Naive thymus-derived CD4-positive, alpha-beta T cell (primary cell): ENCODE measurements at regions not wholly inside any gene's neighbourhood (a gene's known extent, or its start where the extent isn't known, plus 50 kb on each side); places are given as distances from the start of the nearest gene placed in this dataset.
"Not testable (repeated sequence)": the region's sequence is repeated elsewhere in the genome, so short reads cannot be mapped to it uniquely, and the experiment has no call there.

Experiments used
- ATAC-seq: fragments of 150-1000 bp; cut with Tn5 transposase; 2 replicates; pipeline ENCODE4 v1.10.0; 2021; ENCODE audit warnings: mild to moderate bottlenecking, moderate library complexity
- CTCF ChIA-PET: fragments of 350-600 bp; sonication (Branson Sonifier 250); formaldehyde crosslinking; loops from one replicate; lab custom pipeline; 2021; ENCODE audit warnings: antibody characterized with exemption; lab: Charles Lee
- POLR2A ChIA-PET: fragments of 350-600 bp; sonication (Branson Sonifier 250); formaldehyde crosslinking; loops from one replicate; lab custom pipeline; 2021; ENCODE audit warnings: antibody characterized with exemption, inconsistent platforms; lab: Charles Lee
- DNase-seq, 9 donors: peaks; one replicate each; pipeline versions ENCODE4 v3.0.0 to v3.0.0-alpha.2; 2020 to 2022; ENCODE audit warnings: mixed read lengths in 1 of 9
- H3K27ac ChIP-seq: one replicate; pipeline ENCODE4 v1.7.0; 2013; ENCODE audit warnings: mild to moderate bottlenecking, low read depth, low read length, moderate library complexity
- H3K27me3 ChIP-seq, 2 donors: one replicate each; pipeline ENCODE4 v1.7.0; 2013; ENCODE audit warnings: low read length in 2 of 2, mild to moderate bottlenecking in 2 of 2, moderate library complexity in 2 of 2; ENCODE audit not compliant: control insufficient read depth in 2 of 2, insufficient read depth in 2 of 2
- H3K36me3 ChIP-seq, 3 experiments: 1 replicate in 2 of 3; 2 replicates in 1 of 3; pipeline ENCODE4 v1.7.0; 2013; ENCODE audit warnings: low read length in 3 of 3, mild to moderate bottlenecking in 3 of 3, moderate library complexity in 1 of 3; ENCODE audit not compliant: insufficient read depth in 3 of 3, control insufficient read depth in 2 of 3
- H3K4me1 ChIP-seq, 2 donors: one replicate each; pipeline ENCODE4 v1.7.0; 2013; ENCODE audit warnings: low read length in 2 of 2, mild to moderate bottlenecking in 2 of 2, moderate library complexity in 1 of 2; ENCODE audit not compliant: control insufficient read depth in 2 of 2, insufficient read depth in 2 of 2
- H3K4me3 ChIP-seq: 2 replicates; pipeline ENCODE4 v1.7.0; 2013; ENCODE audit warnings: mild to moderate bottlenecking, low read length
- H3K9me3 ChIP-seq, 3 experiments: 1 replicate in 2 of 3; 2 replicates in 1 of 3; pipeline ENCODE4 v1.7.0; 2013; ENCODE audit warnings: low read length in 3 of 3; ENCODE audit not compliant: control insufficient read depth in 2 of 3
- H3K27ac Mint-ChIP-seq, 9 donors: one replicate each; pipeline ENCODE4 v1.8.0; 2020 to 2022; ENCODE audit warnings: mixed read lengths in 9 of 9, mild to moderate bottlenecking in 8 of 9, moderate library complexity in 5 of 9, inconsistent platforms in 2 of 9
- H3K27me3 Mint-ChIP-seq, 5 donors: one replicate each; pipeline ENCODE4 v1.8.0; 2021 to 2022; ENCODE audit warnings: mixed read lengths in 5 of 5, mild to moderate bottlenecking in 1 of 5
- H3K36me3 Mint-ChIP-seq, 5 donors: one replicate each; pipeline ENCODE4 v1.8.0; 2020 to 2022; ENCODE audit warnings: mixed read lengths in 5 of 5, mild to moderate bottlenecking in 3 of 5, inconsistent platforms in 1 of 5
- H3K4me1 Mint-ChIP-seq, 7 donors: one replicate each; pipeline ENCODE4 v1.8.0; 2020 to 2022; ENCODE audit warnings: mixed read lengths in 7 of 7, mild to moderate bottlenecking in 3 of 7, inconsistent platforms in 1 of 7
- H3K4me3 Mint-ChIP-seq, 10 donors: one replicate each; pipeline ENCODE4 v1.8.0; 2020 to 2022; ENCODE audit warnings: mild to moderate bottlenecking in 10 of 10, mixed read lengths in 10 of 10, moderate library complexity in 6 of 10, inconsistent platforms in 2 of 10
- H3K9me3 Mint-ChIP-seq, 11 donors: one replicate each; pipeline ENCODE4 v1.8.0; 2020 to 2022; ENCODE audit warnings: mixed read lengths in 11 of 11, mild to moderate bottlenecking in 4 of 11, inconsistent platforms in 1 of 11, moderate library complexity in 1 of 11
- intact Hi-C, 2 donors: fragments of 100-400 bp; cut with micrococcal nuclease; formaldehyde crosslinking; loops; one replicate each; pipeline ENCODE4 v1.15.1; 2023

- H3K9me3 ChIP-seq = no peaks in the 10 kb centered on the region
- H3K27ac Mint-ChIP-seq = peak overlapping the region in 3 of 9 donors; percentile 48 to 53 (median 51)
- peaks cover 0 to 9% (median 5%) of the 10 kb centered on the region in 7 donors for H3K4me1 Mint-ChIP-seq
- ChIA-PET CTCF (interaction anchor here (0.8 kb wide), 1 partner anchor 137 kb away, joined by 4 read pairs; no protein-coding TSS in a partner anchor), POLR2A (no interaction called here)
- no peak overlapping the region for H3K4me3 ChIP-seq
- H3K27me3 Mint-ChIP-seq = no peaks in the 10 kb centered on the region
- H3K36me3 ChIP-seq = no peaks in the 10 kb centered on the region
- DNase-seq (no peak), ATAC-seq (no peak)
- no peak overlapping the region for H3K27ac ChIP-seq
- H3K4me1 ChIP-seq = peaks cover 0 to 12% of the 10 kb centered on the region in 2 donors
- intact Hi-C loops = no loop called here
- no peaks in the 10 kb centered on the region for H3K27me3 ChIP-seq
- peaks cover 0 to 19% (median 0%) of the 10 kb centered on the region in 11 donors for H3K9me3 Mint-ChIP-seq
- no peak overlapping the region for H3K4me3 Mint-ChIP-seq
- peaks cover 0 to 8% (median 0%) of the 10 kb centered on the region in 5 donors for H3K36me3 Mint-ChIP-seq
Measured at GRCh38 chr3:106349191-106349881, 480.5 kb upstream of the CBLB start.

GRCh38 chr3:106355873-106356272, 487.1 kb upstream of the CBLB start:
- DNase-seq = no peak
- no peaks in the 10 kb centered on the region for H3K36me3 ChIP-seq
- no peak overlapping the region for H3K4me3 Mint-ChIP-seq
- no peak overlapping the region for H3K27ac ChIP-seq
- no peaks in the 10 kb centered on the region for H3K4me1 ChIP-seq
- H3K27me3 ChIP-seq = no peaks in the 10 kb centered on the region
- intact Hi-C loops = no loop called here
- H3K27ac Mint-ChIP-seq = no peak overlapping the region
- H3K4me1 Mint-ChIP-seq = no peaks in the 10 kb centered on the region
- H3K36me3 Mint-ChIP-seq = peaks cover 0 to 24% (median 0%) of the 10 kb centered on the region in 5 donors
- peaks cover 0 to 42% (median 0%) of the 10 kb centered on the region in 11 donors for H3K9me3 Mint-ChIP-seq
- POLR2A ChIA-PET = no interaction called here
- H3K4me3 ChIP-seq = no peak overlapping the region
- CTCF ChIA-PET = no interaction called here
- no peak for ATAC-seq
- no peaks in the 10 kb centered on the region for H3K9me3 ChIP-seq
- H3K27me3 Mint-ChIP-seq = no peaks in the 10 kb centered on the region

GRCh38 chr3:106359692-106360091, 490.9 kb upstream of the CBLB start:
- no peaks in the 10 kb centered on the region for H3K27me3 ChIP-seq
- H3K4me1 ChIP-seq = no peaks in the 10 kb centered on the region
- H3K27ac Mint-ChIP-seq = no peak overlapping the region
- DNase-seq (no peak), ATAC-seq (no peak)
- CTCF ChIA-PET = no interaction called here
- intact Hi-C loops = no loop called here
- no peaks in the 10 kb centered on the region for H3K27me3 Mint-ChIP-seq
- POLR2A ChIA-PET = no interaction called here
- H3K4me3 Mint-ChIP-seq = no peak overlapping the region
- no peak overlapping the region for H3K27ac ChIP-seq
- no peaks in the 10 kb centered on the region for H3K9me3 ChIP-seq
- peaks cover 0 to 29% (median 0%) of the 10 kb centered on the region in 5 donors for H3K36me3 Mint-ChIP-seq
- peaks cover 0 to 40% (median 5%) of the 10 kb centered on the region in 11 donors for H3K9me3 Mint-ChIP-seq
- H3K4me3 ChIP-seq = no peak overlapping the region
- no peaks in the 10 kb centered on the region for H3K4me1 Mint-ChIP-seq
- no peaks in the 10 kb centered on the region for H3K36me3 ChIP-seq

- intact Hi-C loops, H3K9me3 ChIP-seq, H3K4me1 ChIP-seq, H3K4me1 Mint-ChIP-seq, H3K4me3 ChIP-seq, H3K27me3 ChIP-seq, DNase-seq, CTCF ChIA-PET, POLR2A ChIA-PET, H3K36me3 ChIP-seq, H3K27ac ChIP-seq, H3K27ac Mint-ChIP-seq, ATAC-seq, H3K4me3 Mint-ChIP-seq, H3K27me3 Mint-ChIP-seq: not testable (repeated sequence)
- Mint-ChIP-seq H3K36me3 (peaks cover 0 to 33% (median 0%) of the 10 kb centered on the region in 5 donors), H3K9me3 (peaks cover 1 to 40% (median 6%) of the 10 kb centered on the region in 11 donors)
Measured at GRCh38 chr3:106360901-106361300, 492.1 kb upstream of the CBLB start.

- Mint-ChIP-seq H3K9me3 (peaks cover 1 to 25% (median 5%) of the 10 kb centered on the region in 11 donors), H3K4me3 (no peak overlapping the region), H3K27ac (no peak overlapping the region), H3K4me1 (peaks cover 5 to 9% (median 7%) of the 10 kb centered on the region in 7 donors), H3K36me3 (peaks cover 0 to 21% (median 0%) of the 10 kb centered on the region in 5 donors), H3K27me3 (no peaks in the 10 kb centered on the region)
- Histone ChIP-seq H3K27ac (no peak overlapping the region), H3K4me3 (no peak overlapping the region), H3K36me3 (no peaks in the 10 kb centered on the region), H3K4me1 (no peaks in the 10 kb centered on the region), H3K9me3 (no peaks in the 10 kb centered on the region), H3K27me3 (no peaks in the 10 kb centered on the region)
- DNase-seq = no peak
- intact Hi-C loops = no loop called here
- ChIA-PET CTCF (interaction anchor here (0.7 kb wide), 1 partner anchor 17 kb away, joined by 5 read pairs; no protein-coding TSS in a partner anchor), POLR2A (no interaction called here)
- no peak for ATAC-seq
Measured at GRCh38 chr3:106364477-106364876, 495.7 kb upstream of the CBLB start.

- H3K27me3 ChIP-seq = no peaks in the 10 kb centered on the region
- H3K36me3 ChIP-seq = no peaks in the 10 kb centered on the region
- H3K4me3 Mint-ChIP-seq = peak overlapping the region in 1 of 10 donors; percentile 5
- H3K27me3 Mint-ChIP-seq = no peaks in the 10 kb centered on the region
- POLR2A ChIA-PET = no interaction called here
- CTCF ChIA-PET = no interaction called here
- H3K4me3 ChIP-seq = no peak overlapping the region
- no peaks in the 10 kb centered on the region for H3K4me1 ChIP-seq
- ATAC-seq = no peak
- DNase-seq = no peak
- intact Hi-C loops = no loop called here
- H3K4me1 Mint-ChIP-seq = peaks cover 5 to 9% (median 7%) of the 10 kb centered on the region in 7 donors
- peak overlapping the region in 3 of 9 donors; percentile 5 to 10 (median 9) for H3K27ac Mint-ChIP-seq
- peaks cover 0 to 18% (median 0%) of the 10 kb centered on the region in 5 donors for H3K36me3 Mint-ChIP-seq
- peaks cover 1 to 22% (median 5%) of the 10 kb centered on the region in 11 donors for H3K9me3 Mint-ChIP-seq
- no peak overlapping the region for H3K27ac ChIP-seq
- H3K9me3 ChIP-seq = no peaks in the 10 kb centered on the region
Measured at GRCh38 chr3:106365061-106365691, 496.4 kb upstream of the CBLB start.
